ENCODE measurements at regions not wholly inside any gene's neighbourhood (a gene's known extent, or its start where the extent isn't known, plus 50 kb on each side); places are given as distances from the start of the nearest gene placed in this dataset.

- FAIRE-seq: no peak
- no peaks in the 10 kb centered on the region for H3K79me2 ChIP-seq (ENCODE audit: control insufficient read depth, insufficient read depth, low read length)
- ChIA-PET POLR2A (no interaction called here), CTCF (no interaction called here)
- no peaks in the 10 kb centered on the region for H3K36me3 ChIP-seq (ENCODE audit: control insufficient read depth in 2 of 2, extremely low read depth in 1 of 2, insufficient read depth in 2 of 2, low read length in 2 of 2)
- no peak overlapping the region for H3K4me2 ChIP-seq (ENCODE audit: insufficient read depth, low read length)
- dilution Hi-C loops (cut with MboI; ENCODE audit: extremely low pct_ligation_motif_present, low sequenced_read_pairs) (no loop called here), intact Hi-C loops (cut with micrococcal nuclease) (no loop called here)
- H3K27ac ChIP-seq (ENCODE audit: insufficient read depth, low read depth, low read length): no peak overlapping the region
- TF ChIP-seq EZH2 (IDR thresholded peaks at IDR 0.05; ENCODE audit: borderline replicate concordance, low read depth, low read length, severe bottlenecking) (no peak), MYC (IDR thresholded peaks at IDR 0.05; ENCODE audit: low read depth, low read length) (no peak), JUN (IDR thresholded peaks at IDR 0.05; ENCODE audit: borderline replicate concordance, insufficient read depth, insufficient read length, low read depth) (no peak), POLR2A (IDR thresholded peaks at IDR 0.05; ENCODE audit: low read depth, low read length) (no peak), FOS (IDR thresholded peaks at IDR 0.05; ENCODE audit: borderline replicate concordance, insufficient read depth, low read length) (no peak)
- TF ChIP-seq, protein P1, sequence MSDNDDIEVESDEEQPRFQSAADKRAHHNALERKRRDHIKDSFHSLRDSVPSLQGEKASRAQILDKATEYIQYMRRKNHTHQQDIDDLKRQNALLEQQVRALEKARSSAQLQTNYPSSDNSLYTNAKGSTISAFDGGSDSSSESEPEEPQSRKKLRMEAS (IDR thresholded peaks at IDR 0.05; ENCODE audit: insufficient read depth, insufficient read length): no peak
- no peak overlapping the region for H3K4me3 ChIP-seq (replicated peaks in 1 of 3; ENCODE audit: insufficient read depth in 1 of 3, low read depth in 1 of 3, low read length in 3 of 3)
- H3K9me3 ChIP-seq (replicated peaks; ENCODE audit: control insufficient read depth, insufficient read depth, low read length): peaks cover 2% of the 10 kb centered on the region
- DNase-seq (ENCODE audit: low read depth, low spot score): no peak
- no peaks in the 10 kb centered on the region for H4K20me1 ChIP-seq (replicated peaks; ENCODE audit: control insufficient read depth, extremely low read depth, insufficient read depth, low read length)
- H2AFZ ChIP-seq (ENCODE audit: low read depth, low read length): no peak overlapping the region
- no peak overlapping the region for H3K9ac ChIP-seq (replicated peaks; ENCODE audit: extremely low read depth, insufficient read depth, low read length)
- no peaks in the 10 kb centered on the region for H3K27me3 ChIP-seq (ENCODE audit: control insufficient read depth in 2 of 2, insufficient read depth in 2 of 2, low read length in 2 of 2)
- H3K9me1 ChIP-seq (replicated peaks; ENCODE audit: control insufficient read depth, extremely low read depth, insufficient read depth, low read length): no peaks in the 10 kb centered on the region
- no TSS peak for BruUV-seq (replicated peaks)
- no peaks in the 10 kb centered on the region for H3K4me1 ChIP-seq (ENCODE audit: control insufficient read depth, extremely low read depth, insufficient read depth, low read length)
Observed at GRCh38 chr11:21976210-21976609, 216.7 kb upstream of the ANO5 start.

GRCh38 chr11:21983431-21983830, 209.5 kb upstream of the ANO5 start:
- BruUV-seq (replicated peaks): no TSS peak
- no peak overlapping the region for H3K4me3 ChIP-seq (replicated peaks in 1 of 3; ENCODE audit: insufficient read depth in 1 of 3, low read depth in 1 of 3, low read length in 3 of 3)
- ChIA-PET CTCF (no interaction called here), POLR2A (no interaction called here)
- no peaks in the 10 kb centered on the region for H3K4me1 ChIP-seq (ENCODE audit: control insufficient read depth, extremely low read depth, insufficient read depth, low read length)
- no peaks in the 10 kb centered on the region for H3K36me3 ChIP-seq (ENCODE audit: control insufficient read depth in 2 of 2, extremely low read depth in 1 of 2, insufficient read depth in 2 of 2, low read length in 2 of 2)
- no peak overlapping the region for H3K4me2 ChIP-seq (ENCODE audit: insufficient read depth, low read length)
- no peak overlapping the region for H3K27ac ChIP-seq (ENCODE audit: insufficient read depth, low read depth, low read length)
- DNase-seq (ENCODE audit: low read depth, low spot score): no peak
- TF ChIP-seq MYC (IDR thresholded peaks at IDR 0.05; ENCODE audit: low read depth, low read length) (no peak), GATA2 (IDR thresholded peaks at IDR 0.05; ENCODE audit: insufficient read depth, insufficient read length, low read depth, low read length) (no peak), EZH2 (IDR thresholded peaks at IDR 0.05; ENCODE audit: borderline replicate concordance, low read depth, low read length, severe bottlenecking) (no peak), FOS (IDR thresholded peaks at IDR 0.05; ENCODE audit: borderline replicate concordance, insufficient read depth, low read length) (no peak), POLR2A (IDR thresholded peaks at IDR 0.05; ENCODE audit: low read depth, low read length) (no peak), POLR2AphosphoS5 (IDR thresholded peaks at IDR 0.05; ENCODE audit: insufficient read depth, low read depth, low read length) (no peak), JUN (IDR thresholded peaks at IDR 0.05; ENCODE audit: borderline replicate concordance, insufficient read depth, insufficient read length, low read depth) (no peak)
- TF ChIP-seq, protein P1 (IDR thresholded peaks at IDR 0.05; ENCODE audit: insufficient read depth, insufficient read length): no peak
- no peaks in the 10 kb centered on the region for H3K27me3 ChIP-seq (ENCODE audit: control insufficient read depth in 2 of 2, insufficient read depth in 2 of 2, low read length in 2 of 2)
- H3K79me2 ChIP-seq (ENCODE audit: control insufficient read depth, insufficient read depth, low read length): no peaks in the 10 kb centered on the region
- H3K9ac ChIP-seq (replicated peaks; ENCODE audit: extremely low read depth, insufficient read depth, low read length): no peak overlapping the region
- H3K9me3 ChIP-seq (replicated peaks; ENCODE audit: control insufficient read depth, insufficient read depth, low read length): peaks cover 2% of the 10 kb centered on the region
- no peaks in the 10 kb centered on the region for H3K9me1 ChIP-seq (replicated peaks; ENCODE audit: control insufficient read depth, extremely low read depth, insufficient read depth, low read length)
- H4K20me1 ChIP-seq (replicated peaks; ENCODE audit: control insufficient read depth, extremely low read depth, insufficient read depth, low read length): no peaks in the 10 kb centered on the region
- H2AFZ ChIP-seq (ENCODE audit: low read depth, low read length): no peak overlapping the region
- dilution Hi-C loops (cut with MboI; ENCODE audit: extremely low pct_ligation_motif_present, low sequenced_read_pairs): no loop called here
- no peak for FAIRE-seq
- intact Hi-C loops (cut with micrococcal nuclease): no loop called here

Measured in endothelial cell of umbilical vein (primary cell).